ENCODE measurements at regions not wholly inside any gene's neighbourhood (a gene's known extent, or its start where the extent isn't known, plus 50 kb on each side); places are given as distances from the start of the nearest gene placed in this dataset.

DNA sequence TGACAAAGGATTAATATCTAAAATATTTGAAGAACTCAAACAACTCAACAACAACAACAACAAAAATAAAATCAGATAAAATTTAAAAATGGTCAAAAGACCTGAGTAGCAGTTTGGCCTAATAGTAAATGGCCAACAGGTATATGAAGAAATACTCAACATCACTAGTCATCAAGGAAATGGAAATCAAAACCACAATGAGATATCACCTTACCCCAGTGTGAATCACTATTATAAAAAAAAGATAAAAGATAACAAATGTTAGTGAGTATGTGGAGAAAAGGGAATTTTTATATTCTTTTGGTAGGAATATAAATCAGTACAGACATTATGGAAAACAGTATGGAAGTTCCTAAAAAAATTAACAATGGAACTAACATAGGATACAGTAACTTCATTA lies 247.9 kb upstream of the TRPC7 start (continued):
- TF ChIP-seq, protein P1, sequence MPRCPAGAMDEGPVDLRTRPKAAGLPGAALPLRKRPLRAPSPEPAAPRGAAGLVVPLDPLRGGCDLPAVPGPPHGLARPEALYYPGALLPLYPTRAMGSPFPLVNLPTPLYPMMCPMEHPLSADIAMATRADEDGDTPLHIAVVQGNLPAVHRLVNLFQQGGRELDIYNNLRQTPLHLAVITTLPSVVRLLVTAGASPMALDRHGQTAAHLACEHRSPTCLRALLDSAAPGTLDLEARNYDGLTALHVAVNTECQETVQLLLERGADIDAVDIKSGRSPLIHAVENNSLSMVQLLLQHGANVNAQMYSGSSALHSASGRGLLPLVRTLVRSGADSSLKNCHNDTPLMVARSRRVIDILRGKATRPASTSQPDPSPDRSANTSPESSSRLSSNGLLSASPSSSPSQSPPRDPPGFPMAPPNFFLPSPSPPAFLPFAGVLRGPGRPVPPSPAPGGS (IDR thresholded peaks at IDR 0.05) = no peak
- TF ChIP-seq JUN (IDR thresholded peaks at IDR 0.05) (no peak), POLR2AphosphoS2 (conservative IDR thresholded peaks at IDR 0.05; ENCODE audit: low read length) (no peak), NPAS2 (CRISPR knock-in tag; IDR thresholded peaks at IDR 0.05; ENCODE audit: borderline replicate concordance) (no peak), NR3C1 (IDR thresholded peaks at IDR 0.05) (no peak), ZSCAN20 (CRISPR knock-in tag; IDR thresholded peaks at IDR 0.05) (no peak), POLR2A (IDR thresholded peaks at IDR 0.05; ENCODE audit: low read length) (no peak), RAD21 (conservative IDR thresholded peaks at IDR 0.05 in 1 of 2, IDR thresholded peaks at IDR 0.05 in 1 of 2) (no peak)
- TF ChIP-seq, protein P2, sequence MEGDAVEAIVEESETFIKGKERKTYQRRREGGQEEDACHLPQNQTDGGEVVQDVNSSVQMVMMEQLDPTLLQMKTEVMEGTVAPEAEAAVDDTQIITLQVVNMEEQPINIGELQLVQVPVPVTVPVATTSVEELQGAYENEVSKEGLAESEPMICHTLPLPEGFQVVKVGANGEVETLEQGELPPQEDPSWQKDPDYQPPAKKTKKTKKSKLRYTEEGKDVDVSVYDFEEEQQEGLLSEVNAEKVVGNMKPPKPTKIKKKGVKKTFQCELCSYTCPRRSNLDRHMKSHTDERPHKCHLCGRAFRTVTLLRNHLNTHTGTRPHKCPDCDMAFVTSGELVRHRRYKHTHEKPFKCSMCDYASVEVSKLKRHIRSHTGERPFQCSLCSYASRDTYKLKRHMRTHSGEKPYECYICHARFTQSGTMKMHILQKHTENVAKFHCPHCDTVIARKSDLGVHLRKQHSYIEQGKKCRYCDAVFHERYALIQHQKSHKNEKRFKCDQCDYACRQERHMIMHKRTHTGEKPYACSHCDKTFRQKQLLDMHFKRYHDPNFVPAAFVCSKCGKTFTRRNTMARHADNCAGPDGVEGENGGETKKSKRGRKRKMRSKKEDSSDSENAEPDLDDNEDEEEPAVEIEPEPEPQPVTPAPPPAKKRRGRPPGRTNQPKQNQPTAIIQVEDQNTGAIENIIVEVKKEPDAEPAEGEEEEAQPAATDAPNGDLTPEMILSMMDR (IDR thresholded peaks at IDR 0.05) = no peak
- TF ChIP-seq, protein P3, sequence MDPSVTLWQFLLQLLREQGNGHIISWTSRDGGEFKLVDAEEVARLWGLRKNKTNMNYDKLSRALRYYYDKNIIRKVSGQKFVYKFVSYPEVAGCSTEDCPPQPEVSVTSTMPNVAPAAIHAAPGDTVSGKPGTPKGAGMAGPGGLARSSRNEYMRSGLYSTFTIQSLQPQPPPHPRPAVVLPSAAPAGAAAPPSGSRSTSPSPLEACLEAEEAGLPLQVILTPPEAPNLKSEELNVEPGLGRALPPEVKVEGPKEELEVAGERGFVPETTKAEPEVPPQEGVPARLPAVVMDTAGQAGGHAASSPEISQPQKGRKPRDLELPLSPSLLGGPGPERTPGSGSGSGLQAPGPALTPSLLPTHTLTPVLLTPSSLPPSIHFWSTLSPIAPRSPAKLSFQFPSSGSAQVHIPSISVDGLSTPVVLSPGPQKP (IDR thresholded peaks at IDR 0.05; ENCODE audit: low read depth, low read length) = no peak

DNA sequence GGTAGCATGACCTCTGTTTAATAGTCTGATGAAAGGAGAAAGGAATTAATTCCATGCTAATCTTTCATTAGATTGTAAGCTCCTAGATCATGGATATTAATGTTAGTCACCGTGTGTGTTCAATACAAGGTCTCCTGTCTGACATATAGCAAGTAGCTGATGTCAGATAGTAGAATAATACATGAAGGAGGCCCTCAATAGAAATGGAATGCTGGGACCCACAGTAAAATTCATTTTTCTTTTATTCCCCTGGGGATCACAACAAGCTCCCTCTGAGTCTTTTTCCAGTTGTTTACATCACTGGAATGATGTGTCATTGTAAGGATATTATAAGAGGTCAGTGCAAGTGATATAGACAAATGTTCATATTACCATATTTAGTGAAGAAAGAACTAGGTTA lies 240.3 kb upstream of the TRPC7 start:
- Histone ChIP-seq H3K9me3 (no peaks in the 10 kb centered on the region; the same call in 2 of the 3 replicates), H3K4me2 (no peak overlapping the region), H3K4me3 (no peak overlapping the region), H3K4me1 (no peaks in the 10 kb centered on the region), H3K27ac (no peak overlapping the region)
- CTCF ChIA-PET = no interaction called here
- POLR2A ChIA-PET = no interaction called here
- TF ChIP-seq HDAC2 (IDR thresholded peaks at IDR 0.05) (no peak), HOXB13 (CRISPR knock-in tag; IDR thresholded peaks at IDR 0.05; ENCODE audit: low read depth) (no peak), HOXB5 (CRISPR knock-in tag; IDR thresholded peaks at IDR 0.05) (no peak), POLR2AphosphoS2 (conservative IDR thresholded peaks at IDR 0.05; ENCODE audit: low read length) (no peak), SREBF2 (IDR thresholded peaks at IDR 0.05) (no peak), FOXS1 (CRISPR knock-in tag; IDR thresholded peaks at IDR 0.05) (no peak)
- TF ChIP-seq, protein P2 (IDR thresholded peaks at IDR 0.05) = no peak
- TF ChIP-seq, protein P4, sequence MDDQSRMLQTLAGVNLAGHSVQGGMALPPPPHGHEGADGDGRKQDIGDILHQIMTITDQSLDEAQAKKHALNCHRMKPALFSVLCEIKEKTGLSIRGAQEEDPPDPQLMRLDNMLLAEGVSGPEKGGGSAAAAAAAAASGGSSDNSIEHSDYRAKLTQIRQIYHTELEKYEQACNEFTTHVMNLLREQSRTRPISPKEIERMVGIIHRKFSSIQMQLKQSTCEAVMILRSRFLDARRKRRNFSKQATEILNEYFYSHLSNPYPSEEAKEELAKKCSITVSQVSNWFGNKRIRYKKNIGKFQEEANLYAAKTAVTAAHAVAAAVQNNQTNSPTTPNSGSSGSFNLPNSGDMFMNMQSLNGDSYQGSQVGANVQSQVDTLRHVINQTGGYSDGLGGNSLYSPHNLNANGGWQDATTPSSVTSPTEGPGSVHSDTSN (IDR thresholded peaks at IDR 0.05) = no peak
- no peak for FAIRE-seq
- no peak for DNase-seq (ENCODE audit: low read depth in 1 of 2, low spot score in 1 of 2)
- ATAC-seq = no peak
- 4% methylated on average over 1 of the region's 1 CpG for WGBS (ENCODE audit: missing lambda C conversion rate)

DNA sequence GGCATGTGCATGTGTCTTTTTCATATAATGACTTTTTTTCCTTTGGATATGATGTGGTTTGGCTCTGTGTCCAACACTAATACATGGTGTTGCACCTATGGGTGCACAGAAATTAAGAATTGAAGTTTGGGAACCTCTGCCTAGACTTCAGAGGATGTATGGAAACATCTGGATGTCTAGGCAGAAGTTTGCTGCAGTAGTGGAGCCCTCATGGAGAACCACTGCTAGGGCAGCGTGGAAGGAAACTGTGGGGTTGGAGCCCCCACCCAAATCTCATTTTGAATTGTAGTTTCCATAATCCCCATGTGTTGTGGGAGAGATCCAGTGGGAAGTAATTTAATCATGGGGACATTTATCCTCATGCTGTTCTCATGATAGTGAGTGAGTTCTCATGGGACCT lies 235.0 kb upstream of the TRPC7 start:
- no peak overlapping the region for H3K4me3 ChIP-seq
- ChIA-PET CTCF (no interaction called here), POLR2A (no interaction called here)
- ATAC-seq (no peak), FAIRE-seq (no peak), DNase-seq (ENCODE audit: low read depth in 1 of 2, low spot score in 1 of 2) (no peak)
- H3K4me2 ChIP-seq = no peak overlapping the region
- no peak overlapping the region for H3K27ac ChIP-seq
- WGBS (ENCODE audit: missing lambda C conversion rate) = 0% methylated on average over 1 of the region's 1 CpG
- no peaks in the 10 kb centered on the region for H3K4me1 ChIP-seq
- TF ChIP-seq HOXA7 (CRISPR knock-in tag; IDR thresholded peaks at IDR 0.05) (no peak), RCOR1 (IDR thresholded peaks at IDR 0.05; ENCODE audit: low read depth, low read length) (no peak), MAZ (IDR thresholded peaks at IDR 0.05; ENCODE audit: borderline replicate concordance, low read depth, low read length) (no peak), EP300 (IDR thresholded peaks at IDR 0.05) (no peak), EHF (CRISPR knock-in tag; IDR thresholded peaks at IDR 0.05) (no peak), JUNB (IDR thresholded peaks at IDR 0.05) (no peak), NFE2L2 (conservative IDR thresholded peaks at IDR 0.05; ENCODE audit: low read length) (no peak), CBX8 (IDR thresholded peaks at IDR 0.05) (no peak), CHD2 (IDR thresholded peaks at IDR 0.05; ENCODE audit: low read length, partially characterized antibody) (no peak), KDM5A (IDR thresholded peaks at IDR 0.05) (no peak)
- TF ChIP-seq, protein P5, sequence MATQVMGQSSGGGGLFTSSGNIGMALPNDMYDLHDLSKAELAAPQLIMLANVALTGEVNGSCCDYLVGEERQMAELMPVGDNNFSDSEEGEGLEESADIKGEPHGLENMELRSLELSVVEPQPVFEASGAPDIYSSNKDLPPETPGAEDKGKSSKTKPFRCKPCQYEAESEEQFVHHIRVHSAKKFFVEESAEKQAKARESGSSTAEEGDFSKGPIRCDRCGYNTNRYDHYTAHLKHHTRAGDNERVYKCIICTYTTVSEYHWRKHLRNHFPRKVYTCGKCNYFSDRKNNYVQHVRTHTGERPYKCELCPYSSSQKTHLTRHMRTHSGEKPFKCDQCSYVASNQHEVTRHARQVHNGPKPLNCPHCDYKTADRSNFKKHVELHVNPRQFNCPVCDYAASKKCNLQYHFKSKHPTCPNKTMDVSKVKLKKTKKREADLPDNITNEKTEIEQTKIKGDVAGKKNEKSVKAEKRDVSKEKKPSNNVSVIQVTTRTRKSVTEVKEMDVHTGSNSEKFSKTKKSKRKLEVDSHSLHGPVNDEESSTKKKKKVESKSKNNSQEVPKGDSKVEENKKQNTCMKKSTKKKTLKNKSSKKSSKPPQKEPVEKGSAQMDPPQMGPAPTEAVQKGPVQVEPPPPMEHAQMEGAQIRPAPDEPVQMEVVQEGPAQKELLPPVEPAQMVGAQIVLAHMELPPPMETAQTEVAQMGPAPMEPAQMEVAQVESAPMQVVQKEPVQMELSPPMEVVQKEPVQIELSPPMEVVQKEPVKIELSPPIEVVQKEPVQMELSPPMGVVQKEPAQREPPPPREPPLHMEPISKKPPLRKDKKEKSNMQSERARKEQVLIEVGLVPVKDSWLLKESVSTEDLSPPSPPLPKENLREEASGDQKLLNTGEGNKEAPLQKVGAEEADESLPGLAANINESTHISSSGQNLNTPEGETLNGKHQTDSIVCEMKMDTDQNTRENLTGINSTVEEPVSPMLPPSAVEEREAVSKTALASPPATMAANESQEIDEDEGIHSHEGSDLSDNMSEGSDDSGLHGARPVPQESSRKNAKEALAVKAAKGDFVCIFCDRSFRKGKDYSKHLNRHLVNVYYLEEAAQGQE (IDR thresholded peaks at IDR 0.05) = no peak
- no peaks in the 10 kb centered on the region; the same call in 2 of the 3 replicates for H3K9me3 ChIP-seq

Measured in A549 (cell line).